Peyer's patch (tissue), 4 donors: ENCODE measurements at regions not wholly inside any gene's neighbourhood (a gene's known extent, or its start where the extent isn't known, plus 50 kb on each side); places are given as distances from the start of the nearest gene placed in this dataset.
"Not testable (repeated sequence)": the region's sequence is repeated elsewhere in the genome, so short reads cannot be mapped to it uniquely, and the experiment has no call there.

Source experiments
- DNase-seq, 3 donors: peaks; one replicate each; pipeline ENCODE4 v3.0.0-alpha.2; 2017 to 2019
- H3K27ac ChIP-seq, 4 donors: fragments of 200-600 bp; sonication (generic); one replicate each; pipeline ENCODE4 v1.5.1; 2016 to 2019
- H3K27me3 ChIP-seq, 2 donors: fragments of 200-600 bp; sonication (generic); one replicate each; pipeline ENCODE4 v1.5.1; 2019
- H3K36me3 ChIP-seq, 3 donors: fragments of 200-600 bp; sonication (generic); one replicate each; pipeline ENCODE4 v1.5.1; 2016 to 2019
- H3K4me1 ChIP-seq, 4 donors: fragments of 200-600 bp; sonication (generic); one replicate each; pipeline ENCODE4 v1.5.1; 2016 to 2019
- H3K4me3 ChIP-seq, 4 donors: fragments of 200-600 bp; sonication (generic); 1 replicate in 3 of 4; 2 replicates in 1 of 4; pipeline ENCODE4 v1.5.1; 2016 to 2019; ENCODE audit warnings: mild to moderate bottlenecking in 1 of 4
- H3K9me3 ChIP-seq, 4 donors: fragments of 200-600 bp; sonication (generic); one replicate each; pipeline ENCODE4 v1.5.1; 2016 to 2019; ENCODE audit warnings: mild to moderate bottlenecking in 1 of 4
- POLR2A ChIP-seq, 2 donors: fragments of 450-650 bp; IDR thresholded peaks; one replicate each; pipeline ENCODE4 v1.5.1; 2017; ENCODE audit warnings: antibody characterized with exemption in 2 of 2, mild to moderate bottlenecking in 2 of 2, moderate library complexity in 2 of 2
- TF ChIP-seq, protein P1 (sequence below), 6 experiments: fragments of 450-650 bp in 4 of 6; fragments of 200-600 bp in 2 of 6; sonication (generic) in 1 of 6; IDR thresholded peaks; one replicate each; pipeline ENCODE4 v1.5.1; 2017 to 2019; ENCODE audit warnings: antibody characterized with exemption in 6 of 6, mild to moderate bottlenecking in 3 of 6, moderate library complexity in 1 of 6

DNA sequence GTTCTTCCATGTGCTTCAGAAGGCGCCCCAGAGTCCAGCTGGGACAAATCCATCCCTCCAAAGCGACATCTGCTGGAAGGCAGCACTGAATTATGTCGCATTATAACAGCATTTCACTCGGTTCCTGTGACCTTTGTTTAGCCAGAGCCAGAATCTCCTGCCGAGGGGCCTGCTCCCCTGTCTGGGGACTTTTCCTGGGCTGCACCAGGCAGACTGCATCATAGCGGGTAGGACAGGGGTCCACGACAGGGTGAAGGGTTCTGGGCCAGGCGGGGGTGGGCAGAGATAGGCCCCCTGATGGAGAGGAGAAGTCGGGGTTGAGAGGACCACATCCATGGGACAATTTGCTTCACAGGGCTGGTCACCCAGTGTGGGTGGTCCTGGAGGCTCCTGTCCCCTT lies 276.9 kb downstream of the MATN1 start:
- DNase-seq = peak in 2 of 3 donors; percentile 7 to 8
- no peaks in the 10 kb centered on the region for H3K36me3 ChIP-seq
- H3K27me3 ChIP-seq = no peaks in the 10 kb centered on the region
- no peaks in the 10 kb centered on the region for H3K9me3 ChIP-seq
- H3K4me1 ChIP-seq = no peaks in the 10 kb centered on the region
- TF ChIP-seq, protein P1, sequence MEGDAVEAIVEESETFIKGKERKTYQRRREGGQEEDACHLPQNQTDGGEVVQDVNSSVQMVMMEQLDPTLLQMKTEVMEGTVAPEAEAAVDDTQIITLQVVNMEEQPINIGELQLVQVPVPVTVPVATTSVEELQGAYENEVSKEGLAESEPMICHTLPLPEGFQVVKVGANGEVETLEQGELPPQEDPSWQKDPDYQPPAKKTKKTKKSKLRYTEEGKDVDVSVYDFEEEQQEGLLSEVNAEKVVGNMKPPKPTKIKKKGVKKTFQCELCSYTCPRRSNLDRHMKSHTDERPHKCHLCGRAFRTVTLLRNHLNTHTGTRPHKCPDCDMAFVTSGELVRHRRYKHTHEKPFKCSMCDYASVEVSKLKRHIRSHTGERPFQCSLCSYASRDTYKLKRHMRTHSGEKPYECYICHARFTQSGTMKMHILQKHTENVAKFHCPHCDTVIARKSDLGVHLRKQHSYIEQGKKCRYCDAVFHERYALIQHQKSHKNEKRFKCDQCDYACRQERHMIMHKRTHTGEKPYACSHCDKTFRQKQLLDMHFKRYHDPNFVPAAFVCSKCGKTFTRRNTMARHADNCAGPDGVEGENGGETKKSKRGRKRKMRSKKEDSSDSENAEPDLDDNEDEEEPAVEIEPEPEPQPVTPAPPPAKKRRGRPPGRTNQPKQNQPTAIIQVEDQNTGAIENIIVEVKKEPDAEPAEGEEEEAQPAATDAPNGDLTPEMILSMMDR (IDR thresholded peaks at IDR 0.05) = no peak
- TF ChIP-seq POLR2A (IDR thresholded peaks at IDR 0.05) = no peak
- no peak overlapping the region for H3K4me3 ChIP-seq
- H3K27ac ChIP-seq = no peak overlapping the region

DNA sequence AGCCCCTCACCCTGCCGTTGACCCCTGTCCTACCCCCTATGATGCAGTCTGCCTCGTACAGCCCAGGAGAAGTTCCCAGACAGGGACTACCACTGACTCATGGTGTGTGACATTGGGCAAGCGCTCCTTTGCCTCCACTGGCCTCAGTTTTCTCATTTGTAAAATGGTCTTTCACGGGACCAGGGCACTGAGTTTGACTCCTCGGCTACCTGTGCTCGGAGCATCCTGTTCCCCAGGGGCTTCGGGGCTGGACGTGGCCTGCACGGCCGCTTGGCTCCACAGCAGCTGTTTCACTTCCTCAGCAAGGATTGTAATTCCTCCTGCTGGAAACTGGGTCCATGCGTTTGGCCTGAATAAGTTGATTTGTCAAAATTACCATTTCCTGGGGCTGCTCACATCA lies 277.3 kb downstream of the MATN1 start:
- no peaks in the 10 kb centered on the region for H3K9me3 ChIP-seq
- no peak overlapping the region for H3K4me3 ChIP-seq
- H3K36me3 ChIP-seq = no peaks in the 10 kb centered on the region
- H3K4me1 ChIP-seq = no peaks in the 10 kb centered on the region
- H3K27ac ChIP-seq = no peak overlapping the region
- peak in 2 of 3 donors; percentile 5 to 25 for DNase-seq
- no peaks in the 10 kb centered on the region for H3K27me3 ChIP-seq
- TF ChIP-seq, protein P1 (IDR thresholded peaks at IDR 0.05) = no peak
- no peak for TF ChIP-seq POLR2A (IDR thresholded peaks at IDR 0.05)

- no peak overlapping the region for H3K27ac ChIP-seq
- no peak overlapping the region for H3K4me3 ChIP-seq
- no peak for TF ChIP-seq POLR2A (IDR thresholded peaks at IDR 0.05)
- TF ChIP-seq, protein P1 (IDR thresholded peaks at IDR 0.05) = no peak
- no peaks in the 10 kb centered on the region for H3K9me3 ChIP-seq
- no peaks in the 10 kb centered on the region for H3K27me3 ChIP-seq
- H3K36me3 ChIP-seq = no peaks in the 10 kb centered on the region
- H3K4me1 ChIP-seq = no peaks in the 10 kb centered on the region
- peak in 2 of 3 donors; percentile 4 to 6 for DNase-seq
Measured at GRCh38 chr1:30445449-30445848, 277.9 kb downstream of the MATN1 start.

DNA sequence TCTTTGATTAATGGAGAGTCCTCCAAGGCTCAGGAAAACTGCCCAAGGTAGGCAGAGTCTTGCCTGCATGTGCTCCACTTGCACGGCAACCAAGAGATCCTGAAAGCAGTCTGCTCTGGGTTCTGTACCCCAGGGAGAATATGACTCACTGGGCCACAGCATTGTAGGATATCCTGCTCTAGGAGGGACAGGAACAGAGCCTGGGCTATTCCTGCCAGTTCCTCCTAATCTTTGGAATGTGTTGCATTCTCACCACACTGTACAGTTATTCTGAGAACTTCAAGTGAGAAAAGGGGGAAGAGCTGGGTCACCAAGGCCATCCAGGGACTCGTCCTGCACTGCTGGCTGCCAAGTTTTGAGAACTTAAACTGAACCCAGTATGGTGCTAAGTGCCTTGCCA lies 278.5 kb downstream of the MATN1 start:
- no peak for DNase-seq
- no peaks in the 10 kb centered on the region for H3K36me3 ChIP-seq
- no peaks in the 10 kb centered on the region for H3K4me1 ChIP-seq
- H3K27me3 ChIP-seq = no peaks in the 10 kb centered on the region
- H3K27ac ChIP-seq = no peak overlapping the region
- no peak overlapping the region for H3K4me3 ChIP-seq
- H3K9me3 ChIP-seq = no peaks in the 10 kb centered on the region
- TF ChIP-seq POLR2A (IDR thresholded peaks at IDR 0.05) = no peak
- TF ChIP-seq, protein P1 (IDR thresholded peaks at IDR 0.05) = no peak

- Histone ChIP-seq H3K9me3 (no peaks in the 10 kb centered on the region), H3K4me3 (no peak overlapping the region), H3K36me3 (no peaks in the 10 kb centered on the region), H3K27ac (no peak overlapping the region), H3K4me1 (no peaks in the 10 kb centered on the region), H3K27me3 (no peaks in the 10 kb centered on the region)
- TF ChIP-seq, protein P1 (IDR thresholded peaks at IDR 0.05) = no peak
- no peak for TF ChIP-seq POLR2A (IDR thresholded peaks at IDR 0.05)
- peak in 1 of 3 donors; percentile 13 for DNase-seq
Measured at GRCh38 chr1:30444401-30444800, 279.0 kb downstream of the MATN1 start.

- not testable (repeated sequence) for H3K27me3 ChIP-seq, H3K9me3 ChIP-seq, H3K27ac ChIP-seq, H3K4me1 ChIP-seq, H3K36me3 ChIP-seq, H3K4me3 ChIP-seq, DNase-seq
Measured at GRCh38 chr1:30438274-30438673, 285.1 kb downstream of the MATN1 start.
